GM12875 (cell line): ENCODE measurements at regions not wholly inside any gene's neighbourhood (a gene's known extent, or its start where the extent isn't known, plus 50 kb on each side); places are given as distances from the start of the nearest gene placed in this dataset.

Source experiments
- H3K4me3 ChIP-seq: one replicate; pipeline ENCODE4 v1.5.1; 2011; ENCODE audit warnings: low read depth, low read length, control low read depth
- CTCF ChIP-seq: IDR thresholded peaks from 2 replicates; pipeline ENCODE4 v1.5.1; 2011; ENCODE audit warnings: low read depth, mild to moderate bottlenecking, control low read depth, inconsistent platforms, low read length, moderate library complexity, borderline replicate concordance; ENCODE audit not compliant: insufficient read depth

- no peak for TF ChIP-seq CTCF
- H3K4me3 ChIP-seq: no peak overlapping the region
These were observed 132.9 kb upstream of the FOXF1 start for GRCh38 chr16:86377251-86378022.

GRCh38 chr16:86378128-86378527, 132.2 kb upstream of the FOXF1 start:
- H3K4me3 ChIP-seq: no peak overlapping the region
- TF ChIP-seq CTCF: no peak

- H3K4me3 ChIP-seq: no peak overlapping the region
- no peak for TF ChIP-seq CTCF
These were observed 131.4 kb upstream of the FOXF1 start for GRCh38 chr16:86378831-86379504.

GRCh38 chr16:86379505-86379846, 130.9 kb upstream of the FOXF1 start:
- TF ChIP-seq CTCF: no peak
- no peak overlapping the region for H3K4me3 ChIP-seq

- TF ChIP-seq CTCF: no peak
- H3K4me3 ChIP-seq: no peak overlapping the region
These were observed 130.3 kb upstream of the FOXF1 start for GRCh38 chr16:86380030-86380429.

GRCh38 chr16:86381491-86381890, 128.8 kb upstream of the FOXF1 start:
- TF ChIP-seq CTCF: no peak
- no peak overlapping the region for H3K4me3 ChIP-seq
